ENCODE measurements at regions not wholly inside any gene's neighbourhood (a gene's known extent, or its start where the extent isn't known, plus 50 kb on each side); places are given as distances from the start of the nearest gene placed in this dataset.
"Not testable (repeated sequence)": the region's sequence is repeated elsewhere in the genome, so short reads cannot be mapped to it uniquely, and the experiment has no call there.

GRCh38 chr3:66633402-66634381 is 132.9 kb upstream of the LRIG1 start:
- DNase-seq, result no peak

- no peak for DNase-seq
Measured at GRCh38 chr3:66638717-66639116, 137.9 kb upstream of the LRIG1 start.

GRCh38 chr3:66639809-66640356 is 139.1 kb upstream of the LRIG1 start:
- DNase-seq, result no peak

- DNase-seq, result no peak
Measured at GRCh38 chr3:66642019-66642418, 141.2 kb upstream of the LRIG1 start.

GRCh38 chr3:66642484-66642883 is 141.7 kb upstream of the LRIG1 start:
- DNase-seq, result no peak

- DNase-seq, result no peak
Measured at GRCh38 chr3:66644549-66644948, 143.7 kb upstream of the LRIG1 start.

- DNase-seq, result no peak
Measured at GRCh38 chr3:66648975-66649374, 148.2 kb upstream of the LRIG1 start.

- not testable (repeated sequence) for DNase-seq
Measured at GRCh38 chr3:66651520-66651919, 150.7 kb upstream of the LRIG1 start.

GRCh38 chr3:66652100-66652499 is 151.3 kb upstream of the LRIG1 start:
- DNase-seq, result not testable (repeated sequence)

- DNase-seq, result no peak
Measured at GRCh38 chr3:66655044-66655443, 154.2 kb upstream of the LRIG1 start.

- DNase-seq, result no peak
Measured at GRCh38 chr3:66655671-66656070, 154.8 kb upstream of the LRIG1 start.

- peak; percentile 27 for DNase-seq
Measured at GRCh38 chr3:66656609-66657008, 155.8 kb upstream of the LRIG1 start.

- no peak for DNase-seq
Measured at GRCh38 chr3:66659056-66659455, 158.2 kb upstream of the LRIG1 start.

GRCh38 chr3:66661628-66662027 is 160.8 kb upstream of the LRIG1 start:
- DNase-seq, result no peak

- DNase-seq, result no peak
Measured at GRCh38 chr3:66662894-66663293, 162.1 kb upstream of the LRIG1 start.

- DNase-seq, result no peak
Measured at GRCh38 chr3:66665021-66665695, 164.3 kb upstream of the LRIG1 start.

- no peak for DNase-seq
Measured at GRCh38 chr3:66666362-66666761, 165.5 kb upstream of the LRIG1 start.

GRCh38 chr3:66667263-66667662 is 166.4 kb upstream of the LRIG1 start:
- no peak for DNase-seq

- DNase-seq, result no peak
Measured at GRCh38 chr3:66671291-66671690, 170.5 kb upstream of the LRIG1 start.

GRCh38 chr3:66672830-66673229 is 172.0 kb upstream of the LRIG1 start:
- no peak for DNase-seq

GRCh38 chr3:66673293-66673692 is 172.5 kb upstream of the LRIG1 start:
- DNase-seq, result peak; percentile 39

- DNase-seq, result no peak
Measured at GRCh38 chr3:66675366-66675765, 174.5 kb upstream of the LRIG1 start.

GRCh38 chr3:66692042-66692765 is 191.4 kb upstream of the LRIG1 start:
- no peak for DNase-seq

Measured in femur (tissue), 1 donor.